Stomach smooth muscle (tissue), 2 donors: ENCODE measurements at regions not wholly inside any gene's neighbourhood (a gene's known extent, or its start where the extent isn't known, plus 50 kb on each side); places are given as distances from the start of the nearest gene placed in this dataset.
"Not testable (repeated sequence)": the region's sequence is repeated elsewhere in the genome, so short reads cannot be mapped to it uniquely, and the experiment has no call there.

Experiments
- H3K27ac ChIP-seq: one replicate; pipeline ENCODE4 v1.7.0; 2013; ENCODE audit warnings: mild to moderate bottlenecking, low read length, inconsistent platforms
- H3K27me3 ChIP-seq, 2 donors: one replicate each; pipeline ENCODE4 v1.7.0; 2013; ENCODE audit warnings: low read length in 2 of 2; ENCODE audit not compliant: insufficient read depth in 2 of 2, control insufficient read depth in 1 of 2
- H3K36me3 ChIP-seq, 2 donors: one replicate each; pipeline ENCODE4 v1.7.0; 2013; ENCODE audit warnings: low read length in 2 of 2; ENCODE audit not compliant: control insufficient read depth in 2 of 2, insufficient read depth in 2 of 2
- H3K4me1 ChIP-seq: one replicate; pipeline ENCODE4 v1.7.0; 2013; ENCODE audit warnings: low read length; ENCODE audit not compliant: control insufficient read depth, insufficient read depth
- H3K4me3 ChIP-seq, 2 donors: one replicate each; pipeline ENCODE4 v1.7.0; 2013; ENCODE audit warnings: low read length in 2 of 2
- H3K9ac ChIP-seq, 2 donors: one replicate each; pipeline ENCODE4 v1.7.0; 2013; ENCODE audit warnings: low read length in 2 of 2, mild to moderate bottlenecking in 1 of 2
- H3K9me3 ChIP-seq, 2 donors: one replicate each; pipeline ENCODE4 v1.7.0; 2013; ENCODE audit warnings: low read length in 2 of 2; ENCODE audit not compliant: control insufficient read depth in 2 of 2
- donor health status: healthy.
- donor health status: Pancreatic carcinoma.

DNA sequence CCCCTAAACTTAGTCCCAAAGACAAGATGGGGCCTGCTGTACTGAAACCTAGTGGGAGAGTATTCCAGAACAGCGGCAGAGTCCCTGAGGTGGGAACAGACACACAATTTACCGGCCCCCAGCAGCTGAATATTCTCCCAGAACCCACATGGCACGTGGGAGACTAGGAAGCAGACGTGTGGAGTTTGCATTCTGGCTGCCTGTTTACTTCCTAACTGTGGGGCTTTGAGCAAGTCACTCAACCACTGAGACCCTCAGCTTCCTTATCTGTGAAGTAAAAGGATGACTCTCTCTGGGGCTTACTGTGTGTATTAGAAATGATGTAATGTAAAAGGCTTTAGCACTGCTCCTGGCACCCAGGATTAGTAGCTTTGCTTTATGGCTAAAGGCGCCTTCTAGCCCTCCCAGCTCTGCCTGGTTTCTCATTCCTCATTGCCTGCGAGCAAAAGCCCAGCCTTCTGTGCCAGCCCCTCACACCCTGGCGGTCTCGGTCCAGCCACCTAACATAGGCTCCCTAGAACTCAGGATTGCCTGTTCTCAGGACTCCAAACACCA is 353.1 kb downstream of the CDC5L start:
- Histone ChIP-seq H3K9me3 (no peaks in the 10 kb centered on the region), H3K27ac (no peak overlapping the region), H3K27me3 (no peaks in the 10 kb centered on the region), H3K36me3 (no peaks in the 10 kb centered on the region), H3K4me3 (no peak overlapping the region), H3K4me1 (peaks cover 6% of the 10 kb centered on the region), H3K9ac (no peak overlapping the region)

DNA sequence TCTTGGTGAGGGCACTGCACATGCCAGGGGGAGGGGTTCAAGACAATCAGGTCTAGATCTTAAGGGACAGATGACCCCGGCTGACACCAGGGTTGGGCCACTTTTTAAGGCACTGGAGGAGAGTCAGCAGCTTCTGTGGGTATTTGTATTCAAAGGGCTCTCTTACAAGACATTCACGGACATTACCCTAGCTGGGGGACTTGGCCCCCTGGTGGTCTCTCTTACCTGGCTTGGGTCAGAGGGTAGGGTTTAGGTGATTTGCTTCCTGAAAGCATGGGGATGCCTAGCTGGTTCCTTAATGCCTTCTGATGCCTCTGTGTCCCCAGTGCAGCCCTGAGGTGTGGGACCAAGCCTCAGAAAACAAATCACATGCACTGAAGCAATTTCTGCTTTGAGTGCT is 354.7 kb downstream of the CDC5L start:
- Histone ChIP-seq H3K27me3 (no peaks in the 10 kb centered on the region), H3K4me3 (no peak overlapping the region), H3K4me1 (peaks cover 6% of the 10 kb centered on the region), H3K9me3 (no peaks in the 10 kb centered on the region), H3K27ac (no peak overlapping the region), H3K36me3 (no peaks in the 10 kb centered on the region), H3K9ac (no peak overlapping the region)

DNA sequence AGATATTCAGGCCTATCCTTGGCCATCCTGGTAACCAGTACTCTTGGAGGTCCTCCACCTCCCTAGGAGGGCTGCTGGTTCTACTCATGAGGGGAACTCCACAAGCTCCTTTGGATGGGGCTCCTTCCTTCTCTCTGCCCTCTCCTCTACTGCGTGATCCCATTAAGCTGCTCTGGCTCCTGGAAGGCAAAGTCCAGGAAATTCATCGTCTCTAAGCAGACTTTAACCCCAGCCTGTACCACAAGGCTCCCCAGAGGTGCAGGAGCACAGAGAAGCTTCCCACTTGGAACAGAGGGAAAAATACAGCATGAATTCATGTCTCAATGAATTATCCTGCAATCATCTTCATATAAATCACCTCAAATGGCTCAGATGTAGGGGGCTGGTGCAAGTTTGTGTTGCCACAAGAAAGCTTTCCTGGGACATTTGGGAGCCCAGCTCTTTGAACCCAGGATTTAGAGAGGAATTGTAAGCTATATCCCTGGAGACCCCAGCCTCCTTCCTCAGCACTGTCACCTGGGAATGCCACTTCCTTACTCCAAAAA is 355.4 kb downstream of the CDC5L start:
- Histone ChIP-seq H3K4me1 (peaks cover 6% of the 10 kb centered on the region), H3K36me3 (no peaks in the 10 kb centered on the region), H3K9ac (no peak overlapping the region), H3K4me3 (no peak overlapping the region), H3K27ac (no peak overlapping the region), H3K27me3 (no peaks in the 10 kb centered on the region), H3K9me3 (no peaks in the 10 kb centered on the region)

DNA sequence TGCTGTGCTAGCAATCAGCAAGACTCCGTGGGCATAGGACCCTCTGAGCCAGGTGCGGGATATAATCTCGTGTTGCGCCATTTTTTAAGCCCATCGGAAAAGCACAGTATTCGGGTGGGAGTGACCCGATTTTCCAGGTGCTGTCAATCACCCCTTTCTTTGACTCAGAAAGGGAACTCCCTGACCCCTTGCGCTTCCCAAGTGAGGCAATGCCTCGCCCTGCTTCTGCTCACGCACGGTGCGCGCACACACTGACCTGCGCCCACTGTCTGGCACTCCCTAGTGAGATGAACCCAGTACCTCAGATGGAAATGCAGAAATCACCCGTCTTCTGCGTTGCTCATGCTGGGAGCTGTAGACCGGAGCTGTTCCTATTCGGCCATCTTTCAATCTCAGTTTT is 372.6 kb downstream of the CDC5L start:
- not testable (repeated sequence) for H3K9ac ChIP-seq, H3K27ac ChIP-seq, H3K4me1 ChIP-seq, H3K4me3 ChIP-seq, H3K9me3 ChIP-seq, H3K36me3 ChIP-seq, H3K27me3 ChIP-seq

DNA sequence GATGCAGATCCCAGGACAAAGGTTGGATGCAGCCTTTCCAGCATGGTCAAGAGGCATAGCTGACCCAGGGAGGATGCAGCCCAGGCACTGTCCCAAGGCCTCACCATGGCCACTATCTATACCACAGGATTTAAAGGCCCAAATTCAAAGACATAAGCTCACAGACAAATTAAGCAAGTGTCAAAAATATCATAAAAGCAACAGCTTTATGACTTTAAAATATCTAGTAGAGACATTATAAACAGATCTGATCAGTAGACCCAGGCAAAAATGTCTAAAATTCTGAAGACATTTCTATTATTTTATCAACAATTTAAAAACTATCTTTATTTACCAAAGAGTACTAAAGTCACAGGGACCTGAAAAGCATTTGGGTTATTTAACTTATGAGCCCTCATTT is 373.5 kb downstream of the CDC5L start:
- no peaks in the 10 kb centered on the region for H3K36me3 ChIP-seq
- no peaks in the 10 kb centered on the region for H3K27me3 ChIP-seq
- no peak overlapping the region for H3K4me3 ChIP-seq
- H3K9ac ChIP-seq = no peak overlapping the region
- H3K27ac ChIP-seq = no peak overlapping the region
- H3K9me3 ChIP-seq = no peaks in the 10 kb centered on the region
- H3K4me1 ChIP-seq = no peaks in the 10 kb centered on the region

DNA sequence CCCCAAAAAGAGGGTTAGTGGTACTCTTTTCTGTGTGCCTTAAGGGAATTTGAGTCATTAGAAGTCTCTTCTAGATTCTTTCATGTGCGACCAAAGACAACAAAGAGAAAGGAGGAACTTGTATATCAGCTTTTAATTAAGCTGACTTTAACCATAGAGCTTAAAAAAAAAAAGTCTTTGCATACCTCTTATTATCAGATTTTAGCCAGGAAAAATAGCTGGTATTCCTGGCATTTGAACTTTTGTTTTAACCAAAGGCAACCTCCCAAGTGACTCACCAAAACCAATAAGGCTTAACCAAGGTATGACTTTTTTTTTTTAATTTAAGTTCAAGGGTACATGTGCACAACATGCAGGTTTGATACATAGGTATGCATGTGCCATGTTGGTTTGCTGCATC is 375.0 kb downstream of the CDC5L start:
- no peaks in the 10 kb centered on the region for H3K4me1 ChIP-seq
- H3K36me3 ChIP-seq = no peaks in the 10 kb centered on the region
- H3K27me3 ChIP-seq = no peaks in the 10 kb centered on the region
- no peaks in the 10 kb centered on the region for H3K9me3 ChIP-seq
- no peak overlapping the region for H3K4me3 ChIP-seq
- H3K9ac ChIP-seq = no peak overlapping the region
- H3K27ac ChIP-seq = no peak overlapping the region

DNA sequence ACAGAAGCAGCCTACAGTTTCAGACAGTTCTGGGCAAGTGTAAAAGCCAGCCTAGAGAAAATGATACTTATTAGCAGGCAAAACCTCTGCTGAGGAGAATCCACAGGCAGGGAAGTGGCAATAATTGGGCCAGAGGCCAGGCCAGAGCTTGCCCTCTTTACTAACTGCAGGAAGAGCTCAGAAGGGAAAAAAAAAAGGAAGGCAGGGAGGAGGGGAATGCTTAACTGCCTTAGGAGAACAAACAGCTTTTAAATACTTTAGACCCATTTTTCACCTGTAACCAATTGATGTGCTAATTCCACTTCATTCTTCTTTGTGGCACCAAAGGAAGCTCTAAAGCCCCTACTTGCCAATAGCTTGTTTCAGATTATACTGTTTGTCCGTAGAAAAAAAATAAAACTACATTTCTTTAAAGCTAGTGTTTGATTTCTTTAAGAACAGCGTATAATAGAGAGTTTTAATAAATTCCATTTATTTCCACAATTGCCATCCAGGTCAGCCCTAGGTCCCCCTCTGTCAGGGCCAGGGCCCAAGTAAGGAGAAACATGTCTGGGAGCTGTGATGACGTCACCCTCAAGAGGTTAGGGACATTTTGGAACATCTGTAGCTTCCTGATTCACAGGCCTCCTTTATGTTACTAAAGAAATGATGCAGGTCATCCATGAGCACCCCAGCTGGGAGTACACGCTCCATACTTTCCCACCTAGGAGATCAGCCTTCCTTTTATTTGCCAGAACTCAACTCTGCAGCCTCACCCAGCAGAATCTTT is 384.3 kb downstream of the CDC5L start:
- Histone ChIP-seq H3K4me3 (no peak overlapping the region), H3K27ac (no peak overlapping the region), H3K36me3 (no peaks in the 10 kb centered on the region), H3K9me3 (peaks cover 0 to 4% of the 10 kb centered on the region in 2 donors), H3K4me1 (no peaks in the 10 kb centered on the region), H3K27me3 (no peaks in the 10 kb centered on the region), H3K9ac (no peak overlapping the region)

DNA sequence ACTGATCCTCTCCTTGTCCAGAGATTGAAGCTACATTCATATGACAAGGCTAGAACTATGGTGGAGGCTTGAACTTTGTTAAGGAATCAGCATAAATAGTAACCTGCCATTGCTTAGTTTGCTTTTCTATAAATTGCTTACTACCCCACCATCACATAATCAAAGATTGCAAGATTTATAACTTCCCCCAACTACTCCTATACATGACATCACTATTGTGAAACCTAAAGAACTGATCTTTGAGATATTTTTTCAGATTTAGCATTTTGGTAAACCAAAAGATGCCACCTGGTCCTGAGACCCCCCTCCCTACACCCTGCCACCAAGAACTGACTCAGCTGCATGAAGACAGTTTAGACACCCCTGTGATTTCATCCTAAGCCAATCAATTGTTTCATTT is 385.3 kb downstream of the CDC5L start:
- H3K27ac ChIP-seq = no peak overlapping the region
- H3K9ac ChIP-seq = no peak overlapping the region
- H3K4me3 ChIP-seq = no peak overlapping the region
- no peaks in the 10 kb centered on the region for H3K36me3 ChIP-seq
- peaks cover 0 to 4% of the 10 kb centered on the region in 2 donors for H3K9me3 ChIP-seq
- H3K4me1 ChIP-seq = no peaks in the 10 kb centered on the region
- no peaks in the 10 kb centered on the region for H3K27me3 ChIP-seq

DNA sequence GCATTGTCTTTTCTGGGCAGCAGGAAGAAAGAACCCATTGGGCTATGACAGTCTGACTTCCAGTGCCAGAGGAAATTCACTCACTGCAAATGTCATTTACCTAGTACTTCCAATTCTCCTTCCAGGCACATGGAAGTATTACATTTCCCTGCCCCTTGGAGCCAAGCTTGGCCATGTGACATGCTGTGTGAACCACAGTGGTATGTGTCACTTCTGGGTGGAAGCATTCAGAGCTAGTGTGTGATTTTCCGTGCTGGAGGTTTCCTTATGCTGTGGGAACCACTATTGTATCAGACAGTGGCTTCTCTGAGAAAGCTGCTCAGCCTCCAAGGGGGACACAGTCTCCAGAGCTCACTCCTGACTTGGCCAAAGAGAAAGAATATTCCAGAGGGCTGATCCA is 387.6 kb downstream of the CDC5L start:
- no peak overlapping the region for H3K27ac ChIP-seq
- no peak overlapping the region for H3K4me3 ChIP-seq
- no peaks in the 10 kb centered on the region for H3K4me1 ChIP-seq
- no peaks in the 10 kb centered on the region for H3K36me3 ChIP-seq
- no peaks in the 10 kb centered on the region for H3K27me3 ChIP-seq
- H3K9me3 ChIP-seq = peaks cover 0 to 4% of the 10 kb centered on the region in 2 donors
- no peak overlapping the region for H3K9ac ChIP-seq

DNA sequence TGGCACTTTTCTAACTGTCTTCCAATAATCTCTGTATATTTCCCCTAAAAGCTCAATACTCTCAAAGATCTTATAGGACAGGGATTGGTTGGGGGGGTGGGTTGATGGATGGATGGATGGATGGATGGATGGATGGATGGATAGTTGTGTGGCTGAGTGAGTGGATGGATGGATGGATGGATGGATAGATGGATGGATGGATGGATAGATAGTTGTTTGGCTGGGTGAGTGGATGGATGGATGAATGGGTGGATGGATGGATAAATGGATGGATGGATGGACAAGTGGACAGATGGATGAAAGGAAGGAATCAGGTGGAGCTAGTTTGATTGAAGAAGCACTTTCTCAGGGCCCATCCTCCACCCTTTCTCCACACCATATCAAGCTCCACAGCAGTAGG is 388.8 kb downstream of the CDC5L start:
- Histone ChIP-seq H3K36me3 (no peaks in the 10 kb centered on the region), H3K27me3 (no peaks in the 10 kb centered on the region), H3K9me3 (peaks cover 0 to 4% of the 10 kb centered on the region in 2 donors), H3K9ac (no peak overlapping the region), H3K4me3 (no peak overlapping the region), H3K4me1 (no peaks in the 10 kb centered on the region), H3K27ac (no peak overlapping the region)

DNA sequence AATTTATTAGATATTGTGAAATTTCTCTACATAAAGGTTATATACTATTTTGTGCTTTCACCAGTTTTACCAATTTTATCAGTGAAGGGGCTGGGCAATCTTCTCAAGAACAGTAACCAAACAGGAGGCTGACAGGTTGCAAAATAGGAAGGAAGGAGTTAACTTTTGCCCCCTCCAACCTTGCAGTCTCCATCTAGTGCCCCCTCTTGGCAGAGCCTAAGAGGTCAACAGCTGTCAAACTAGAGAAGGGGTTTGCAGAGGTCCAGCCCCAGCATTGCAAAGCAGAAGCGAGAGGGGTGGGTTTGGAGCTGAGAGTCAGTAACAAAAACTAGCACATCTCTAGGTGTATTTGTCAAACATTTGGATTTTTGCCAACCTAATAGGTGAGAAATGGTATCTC is 391.0 kb downstream of the CDC5L start:
- Histone ChIP-seq H3K9ac (no peak overlapping the region), H3K4me3 (no peak overlapping the region), H3K36me3 (no peaks in the 10 kb centered on the region), H3K9me3 (peaks cover 0 to 4% of the 10 kb centered on the region in 2 donors), H3K4me1 (no peaks in the 10 kb centered on the region), H3K27ac (no peak overlapping the region), H3K27me3 (no peaks in the 10 kb centered on the region)
